IMR-90 (cell line): ENCODE measurements at regions not wholly inside any gene's neighbourhood (a gene's known extent, or its start where the extent isn't known, plus 50 kb on each side); places are given as distances from the start of the nearest gene placed in this dataset.

Experiments
- ATAC-seq: fragments of 200-7000 bp; cut with Tn5 transposase; 2 replicates; pipeline ENCODE4 v1.9.1; 2020; ENCODE audit warnings: low read depth, mild to moderate bottlenecking, moderate library complexity
- BruUV-seq: library from RNA; stranded (reverse); fragments of 400-500 nt; replicated peaks from 2 replicates; lab custom pipeline; 2021; lab: Mats Ljungman, UMichigan
- CTCF ChIA-PET: fragments of 300-600 bp; formaldehyde crosslinking; extraction: SDS; loops from one replicate; lab custom pipeline; 2021; ENCODE audit warnings: antibody characterized with exemption; lab: Yijun Ruan, JAX
- POLR2A ChIA-PET: fragments of 300-600 bp; sonication (Branson Sonifier 250); formaldehyde crosslinking; loops from one replicate; lab custom pipeline; 2022; ENCODE audit warnings: antibody characterized with exemption; ENCODE audit not compliant: unreplicated experiment; lab: Charles Lee
- DNase-seq: peaks from one replicate; pipeline ENCODE4 v3.0.0; 2013
- H2AFZ ChIP-seq: replicated peaks from 2 replicates; pipeline ENCODE3; 2013; ENCODE audit warnings: low read length, mild to moderate bottlenecking; ENCODE audit not compliant: poor library complexity
- H2AK5ac ChIP-seq: 2 replicates; pipeline ENCODE4 v1.6.1; 2013; ENCODE audit warnings: low read depth, low read length, inconsistent platforms
- H2AK9ac ChIP-seq: replicated peaks from 2 replicates; pipeline ENCODE3; 2013; ENCODE audit warnings: mild to moderate bottlenecking, low read depth, low read length, moderate library complexity; ENCODE audit not compliant: poor library complexity
- H2BK120ac ChIP-seq: 2 replicates; pipeline ENCODE4 v1.6.1; 2013; ENCODE audit warnings: low read depth, low read length, inconsistent platforms
- H2BK15ac ChIP-seq: 3 replicates; pipeline ENCODE4 v1.6.1; 2013; ENCODE audit warnings: low read depth, low read length, inconsistent platforms
- H2BK20ac ChIP-seq: 2 replicates; pipeline ENCODE4 v1.6.1; 2013; ENCODE audit warnings: low read depth, mild to moderate bottlenecking, inconsistent platforms, low read length, moderate library complexity
- H2BK5ac ChIP-seq: 2 replicates; pipeline ENCODE4 v1.6.1; 2013; ENCODE audit warnings: mild to moderate bottlenecking, low read depth, low read length, inconsistent platforms; ENCODE audit not compliant: poor library complexity, severe bottlenecking
- H3K14ac ChIP-seq: replicated peaks from 2 replicates; pipeline ENCODE4 v1.6.1; 2013; ENCODE audit warnings: low read depth, low read length, inconsistent platforms
- H3K18ac ChIP-seq: 2 replicates; pipeline ENCODE4 v1.6.1; 2013; ENCODE audit warnings: low read depth, low read length, control low read depth
- H3K23ac ChIP-seq: 2 replicates; pipeline ENCODE4 v1.6.1; 2013; ENCODE audit warnings: low read depth, low read length, inconsistent platforms
- H3K27ac ChIP-seq: 2 replicates; pipeline ENCODE4 v1.5.1; 2013; ENCODE audit warnings: mild to moderate bottlenecking, control low read depth, low read length; ENCODE audit not compliant: insufficient read depth
- H3K27me3 ChIP-seq: 2 replicates; pipeline ENCODE4 v1.6.1; 2013; ENCODE audit warnings: low read length; ENCODE audit not compliant: control insufficient read depth, insufficient read depth
- H3K36me3 ChIP-seq: 2 replicates; pipeline ENCODE4 v1.6.1; 2013; ENCODE audit warnings: low read length, mixed read lengths; ENCODE audit not compliant: control insufficient read depth, insufficient read depth
- H3K4ac ChIP-seq: 2 replicates; pipeline ENCODE4 v1.6.1; 2013; ENCODE audit warnings: low read depth, low read length, inconsistent platforms
- H3K4me1 ChIP-seq: 2 replicates; pipeline ENCODE4 v1.6.1; 2013; ENCODE audit warnings: low read length, mixed read lengths; ENCODE audit not compliant: control insufficient read depth, insufficient read depth
- H3K4me2 ChIP-seq: 2 replicates; pipeline ENCODE4 v1.6.1; 2013; ENCODE audit warnings: low read depth, mild to moderate bottlenecking, control low read depth, low read length, moderate library complexity
- H3K4me3 ChIP-seq: 2 replicates; pipeline ENCODE4 v1.5.1; 2013; ENCODE audit warnings: low read depth, mild to moderate bottlenecking, control low read depth, low read length, moderate library complexity; ENCODE audit not compliant: insufficient read depth
- H3K56ac ChIP-seq: 2 replicates; pipeline ENCODE4 v1.6.1; 2013; ENCODE audit warnings: low read length, inconsistent platforms; ENCODE audit not compliant: insufficient read depth; ENCODE audit errors: extremely low read depth
- H3K79me1 ChIP-seq, 2 experiments: 2 replicates each; pipeline ENCODE4 v1.6.1; 2013; ENCODE audit warnings: low read length in 2 of 2, inconsistent platforms in 1 of 2, low read depth in 1 of 2
- H3K9ac ChIP-seq: 2 replicates; pipeline ENCODE4 v1.6.1; 2013; ENCODE audit warnings: low read depth, low read length, control low read depth
- H3K9me1 ChIP-seq: 2 replicates; pipeline ENCODE4 v1.6.1; 2013; ENCODE audit warnings: low read length, inconsistent platforms; ENCODE audit not compliant: insufficient read depth
- H3K9me3 ChIP-seq: 2 replicates; pipeline ENCODE4 v1.6.1; 2013; ENCODE audit warnings: low read length; ENCODE audit not compliant: control insufficient read depth, insufficient read depth
- H4K20me1 ChIP-seq: 2 replicates; pipeline ENCODE4 v1.6.1; 2013; ENCODE audit warnings: low read length, inconsistent platforms; ENCODE audit not compliant: insufficient read depth
- H4K5ac ChIP-seq: 2 replicates; pipeline ENCODE4 v1.6.1; 2013; ENCODE audit warnings: mild to moderate bottlenecking, low read depth, low read length, control low read depth
- H4K8ac ChIP-seq, 2 experiments: 2 replicates each; pipeline ENCODE4 v1.6.1; 2013; ENCODE audit warnings: low read depth in 2 of 2, low read length in 2 of 2, control low read depth in 1 of 2, inconsistent platforms in 1 of 2
- H4K91ac ChIP-seq: 2 replicates; pipeline ENCODE4 v1.6.1; 2013; ENCODE audit warnings: low read depth, low read length, inconsistent platforms; ENCODE audit not compliant: insufficient read depth
- BHLHE40 ChIP-seq: fragments of 150-350 bp; IDR thresholded peaks from 2 replicates; pipeline ENCODE4 v1.6.1; 2016; ENCODE audit warnings: mild to moderate bottlenecking, low read depth, low read length
- CEBPB ChIP-seq: IDR thresholded peaks from 2 replicates; pipeline ENCODE4 v1.6.1; 2012; ENCODE audit warnings: low read depth, low read length, improper control_type of control experiment
- CHD1 ChIP-seq: IDR thresholded peaks from 2 replicates; pipeline ENCODE4 v1.6.1; 2012; ENCODE audit warnings: low read depth, low read length, improper control_type of control experiment
- CTCF ChIP-seq: conservative IDR thresholded peaks from 2 replicates; pipeline ENCODE4 v1.5.1; 2012; ENCODE audit warnings: mild to moderate bottlenecking, low read depth, low read length, improper control_type of control experiment
- ELK1 ChIP-seq: fragments of 150-350 bp; IDR thresholded peaks from 2 replicates; pipeline ENCODE4 v1.6.1; 2016; ENCODE audit warnings: low read depth, mild to moderate bottlenecking, low read length, moderate library complexity, borderline replicate concordance
- MAFK ChIP-seq: IDR thresholded peaks from 2 replicates; pipeline ENCODE4 v1.6.1; 2012; ENCODE audit warnings: low read depth, low read length, improper control_type of control experiment
- MAZ ChIP-seq: IDR thresholded peaks from 2 replicates; pipeline ENCODE4 v1.6.1; 2012; ENCODE audit warnings: low read depth, mild to moderate bottlenecking, low read length, improper control_type of control experiment, moderate library complexity, borderline replicate concordance
- MXI1 ChIP-seq: IDR thresholded peaks from 2 replicates; pipeline ENCODE4 v1.6.1; 2012; ENCODE audit warnings: low read depth, mild to moderate bottlenecking, low read length, moderate library complexity, borderline replicate concordance
- NFE2L2 ChIP-seq: fragments of 150-350 bp; IDR thresholded peaks from 2 replicates; pipeline ENCODE4 v1.6.1; 2016; ENCODE audit warnings: low read depth, mild to moderate bottlenecking, low read length
- RAD21 ChIP-seq: IDR thresholded peaks from 2 replicates; pipeline ENCODE4 v1.6.1; 2012; ENCODE audit warnings: low read length, improper control_type of control experiment
- RCOR1 ChIP-seq: IDR thresholded peaks from 2 replicates; pipeline ENCODE4 v1.6.1; 2012; ENCODE audit warnings: mild to moderate bottlenecking, low read length, improper control_type of control experiment; ENCODE audit not compliant: insufficient replicate concordance
- SMC3 ChIP-seq: fragments of 150-350 bp; IDR thresholded peaks from 2 replicates; pipeline ENCODE4 v1.6.1; 2016; ENCODE audit warnings: low read depth, mild to moderate bottlenecking, antibody characterized with exemption, low read length, moderate library complexity
- USF2 ChIP-seq: fragments of 150-350 bp; IDR thresholded peaks from 2 replicates; pipeline ENCODE4 v1.6.1; 2017; ENCODE audit warnings: mild to moderate bottlenecking, antibody characterized with exemption, low read length, low read depth
- WGBS, 2 experiments: methylation state at CpG; one replicate each; pipeline versions ENCODE4 v1.1.5 to v1.1.7; 2013; ENCODE audit warnings: missing lambda C conversion rate in 2 of 2; ENCODE audit not compliant: insufficient read length in 1 of 2; ENCODE audit errors: extremely low coverage in 2 of 2; 5-methylcytosine and 5-hydroxymethylcytosine counted together
- dilution Hi-C: fragments of 300-500 bp; cut with HindIII; formaldehyde crosslinking; loops from one replicate; pipeline ENCODE4 v1.14.3; 2018; ENCODE audit warnings: low sequenced_read_pairs; ENCODE audit not compliant: unreplicated experiment
- in situ Hi-C: fragments of 300-500 bp; cut with MboI; formaldehyde crosslinking; loops from 3 replicates; pipeline ENCODE4 v1.14.3; 2019; ENCODE audit warnings: low sequenced_read_pairs, inconsistent platforms, mixed read lengths
- intact Hi-C: fragments of 100-400 bp; cut with micrococcal nuclease; formaldehyde crosslinking; loops from 2 replicates; pipeline ENCODE4 v1.10.0; 2022

GRCh38 chr9:16271967-16272366 lies 598.5 kb downstream of the BNC2 start:
- WGBS, 2 experiments: no CpG with 5 or more reads among the region's 9 CpGs
- H4K8ac ChIP-seq: no peak overlapping the region

More at GRCh38 chr9:16271967-16272366, 598.5 kb downstream of the BNC2 start:
- no peaks in the 10 kb centered on the region for H3K36me3 ChIP-seq
- CTCF ChIA-PET: no interaction called here
- H3K4me1 ChIP-seq: peaks cover 6% of the 10 kb centered on the region
- DNase-seq (no peak), ATAC-seq (no peak)
- no peaks in the 10 kb centered on the region; the same call in 1 of the 2 replicates for H3K9me3 ChIP-seq
- no peak overlapping the region for H2AFZ ChIP-seq
- H4K91ac ChIP-seq: no peak overlapping the region
- H3K23ac ChIP-seq: no peak overlapping the region
- no peak overlapping the region for H3K9ac ChIP-seq
- no peak for TF ChIP-seq MAZ
- no peak for TF ChIP-seq SMC3
- no peak for TF ChIP-seq BHLHE40
- no peak for TF ChIP-seq CEBPB
- no peak for TF ChIP-seq USF2
- no peak for TF ChIP-seq CTCF
- no peak for TF ChIP-seq MAFK
- TF ChIP-seq MXI1: no peak
- TF ChIP-seq ELK1: no peak
- no peak for TF ChIP-seq RAD21
- no peak for TF ChIP-seq NFE2L2
- TF ChIP-seq CHD1: no peak
- TF ChIP-seq RCOR1: no peak
- no peak overlapping the region for H2AK5ac ChIP-seq
- no peaks in the 10 kb centered on the region for H3K79me1 ChIP-seq
- no peak overlapping the region for H2AK9ac ChIP-seq
- H3K27me3 ChIP-seq: no peaks in the 10 kb centered on the region; the same call in 1 of the 2 replicates
- no peak overlapping the region for H3K56ac ChIP-seq
- no TSS peak for BruUV-seq
- H2BK120ac ChIP-seq: no peak overlapping the region
- no peak overlapping the region for H3K27ac ChIP-seq
- H2BK20ac ChIP-seq: no peak overlapping the region
- no peak overlapping the region for H4K5ac ChIP-seq
- POLR2A ChIA-PET: no interaction called here
- H3K14ac ChIP-seq: no peak overlapping the region
- H4K20me1 ChIP-seq: no peaks in the 10 kb centered on the region
- no peak overlapping the region for H3K4ac ChIP-seq
- dilution Hi-C loops (no loop called here), intact Hi-C loops (no loop called here), in situ Hi-C loops (no loop called here)
- no peak overlapping the region for H3K4me2 ChIP-seq
- no peaks in the 10 kb centered on the region for H3K9me1 ChIP-seq
- H2BK5ac ChIP-seq: no peak overlapping the region
- H3K18ac ChIP-seq: no peak overlapping the region
- no peak overlapping the region for H2BK15ac ChIP-seq
- no peak overlapping the region for H3K4me3 ChIP-seq
